ENCODE measurements at regions not wholly inside any gene's neighbourhood (a gene's known extent, or its start where the extent isn't known, plus 50 kb on each side); places are given as distances from the start of the nearest gene placed in this dataset.

- H3K4me3 Mint-ChIP-seq: no peak overlapping the region
- H3K4me1 Mint-ChIP-seq: no peaks in the 10 kb centered on the region
- H3K9me3 Mint-ChIP-seq: no peaks in the 10 kb centered on the region
- no peaks in the 10 kb centered on the region for H3K36me3 Mint-ChIP-seq
- peaks cover 1% of the 10 kb centered on the region for H3K27me3 Mint-ChIP-seq
- H3K27ac Mint-ChIP-seq: no peak overlapping the region
Measured at GRCh38 chr15:98187549-98187948, 227.0 kb downstream of the ARRDC4 start.

- no peaks in the 10 kb centered on the region for H3K9me3 Mint-ChIP-seq
- no peaks in the 10 kb centered on the region for H3K36me3 Mint-ChIP-seq
- no peaks in the 10 kb centered on the region for H3K4me1 Mint-ChIP-seq
- H3K27ac Mint-ChIP-seq: no peak overlapping the region
- no peak overlapping the region for H3K4me3 Mint-ChIP-seq
- H3K27me3 Mint-ChIP-seq: peaks cover 4% of the 10 kb centered on the region
Measured at GRCh38 chr15:98190914-98191313, 230.4 kb downstream of the ARRDC4 start.

GRCh38 chr15:98195796-98196195, 235.3 kb downstream of the ARRDC4 start:
- no peak overlapping the region for H3K27ac Mint-ChIP-seq
- no peak overlapping the region for H3K4me3 Mint-ChIP-seq
- no peaks in the 10 kb centered on the region for H3K4me1 Mint-ChIP-seq
- no peaks in the 10 kb centered on the region for H3K9me3 Mint-ChIP-seq
- H3K36me3 Mint-ChIP-seq: no peaks in the 10 kb centered on the region
- peaks cover 8% of the 10 kb centered on the region for H3K27me3 Mint-ChIP-seq

GRCh38 chr15:98196371-98196770, 235.9 kb downstream of the ARRDC4 start:
- Mint-ChIP-seq H3K4me3 (no peak overlapping the region), H3K9me3 (no peaks in the 10 kb centered on the region), H3K27me3 (peaks cover 8% of the 10 kb centered on the region), H3K4me1 (no peaks in the 10 kb centered on the region), H3K27ac (no peak overlapping the region), H3K36me3 (no peaks in the 10 kb centered on the region)

GRCh38 chr15:98202256-98202655, 241.8 kb downstream of the ARRDC4 start:
- H3K27ac Mint-ChIP-seq: no peak overlapping the region
- H3K36me3 Mint-ChIP-seq: no peaks in the 10 kb centered on the region
- H3K9me3 Mint-ChIP-seq: no peaks in the 10 kb centered on the region
- peaks cover 4% of the 10 kb centered on the region for H3K27me3 Mint-ChIP-seq
- H3K4me1 Mint-ChIP-seq: no peaks in the 10 kb centered on the region
- no peak overlapping the region for H3K4me3 Mint-ChIP-seq

GRCh38 chr15:98203872-98204660, 243.6 kb downstream of the ARRDC4 start:
- Mint-ChIP-seq H3K4me1 (no peaks in the 10 kb centered on the region), H3K27me3 (peaks cover 2% of the 10 kb centered on the region), H3K36me3 (no peaks in the 10 kb centered on the region), H3K27ac (no peak overlapping the region), H3K4me3 (no peak overlapping the region), H3K9me3 (no peaks in the 10 kb centered on the region)

- no peak overlapping the region for H3K4me3 Mint-ChIP-seq
- no peaks in the 10 kb centered on the region for H3K27me3 Mint-ChIP-seq
- H3K27ac Mint-ChIP-seq: no peak overlapping the region
- H3K36me3 Mint-ChIP-seq: no peaks in the 10 kb centered on the region
- no peaks in the 10 kb centered on the region for H3K4me1 Mint-ChIP-seq
- H3K9me3 Mint-ChIP-seq: no peaks in the 10 kb centered on the region
Measured at GRCh38 chr15:98207928-98208327, 247.4 kb downstream of the ARRDC4 start.

- H3K4me1 Mint-ChIP-seq: no peaks in the 10 kb centered on the region
- no peaks in the 10 kb centered on the region for H3K36me3 Mint-ChIP-seq
- H3K9me3 Mint-ChIP-seq: no peaks in the 10 kb centered on the region
- no peak overlapping the region for H3K27ac Mint-ChIP-seq
- no peak overlapping the region for H3K4me3 Mint-ChIP-seq
- no peaks in the 10 kb centered on the region for H3K27me3 Mint-ChIP-seq
Measured at GRCh38 chr15:98213346-98213979, 253.0 kb downstream of the ARRDC4 start.

- Mint-ChIP-seq H3K4me1 (no peaks in the 10 kb centered on the region), H3K4me3 (no peak overlapping the region), H3K36me3 (no peaks in the 10 kb centered on the region), H3K27ac (no peak overlapping the region), H3K27me3 (no peaks in the 10 kb centered on the region), H3K9me3 (no peaks in the 10 kb centered on the region)
Measured at GRCh38 chr15:98216166-98216565, 255.7 kb downstream of the ARRDC4 start.

- Mint-ChIP-seq H3K9me3 (no peaks in the 10 kb centered on the region), H3K4me3 (no peak overlapping the region), H3K27me3 (no peaks in the 10 kb centered on the region), H3K4me1 (no peaks in the 10 kb centered on the region), H3K36me3 (no peaks in the 10 kb centered on the region), H3K27ac (no peak overlapping the region)
Measured at GRCh38 chr15:98217356-98217755, 256.9 kb downstream of the ARRDC4 start.

- Mint-ChIP-seq H3K9me3 (no peaks in the 10 kb centered on the region), H3K4me1 (no peaks in the 10 kb centered on the region), H3K27me3 (no peaks in the 10 kb centered on the region), H3K4me3 (no peak overlapping the region), H3K27ac (no peak overlapping the region), H3K36me3 (no peaks in the 10 kb centered on the region)
Measured at GRCh38 chr15:98221144-98221543, 260.6 kb downstream of the ARRDC4 start.

GRCh38 chr15:98221577-98221976, 261.1 kb downstream of the ARRDC4 start:
- Mint-ChIP-seq H3K27me3 (no peaks in the 10 kb centered on the region), H3K4me1 (no peaks in the 10 kb centered on the region), H3K27ac (no peak overlapping the region), H3K9me3 (no peaks in the 10 kb centered on the region), H3K36me3 (no peaks in the 10 kb centered on the region), H3K4me3 (no peak overlapping the region)

GRCh38 chr15:98226149-98226548, 265.6 kb downstream of the ARRDC4 start:
- peaks cover 6% of the 10 kb centered on the region for H3K27me3 Mint-ChIP-seq

GRCh38 chr15:98226578-98226977, 266.1 kb downstream of the ARRDC4 start:
- Mint-ChIP-seq H3K27me3 (peaks cover 6% of the 10 kb centered on the region), H3K4me1 (no peaks in the 10 kb centered on the region), H3K27ac (no peak overlapping the region), H3K4me3 (no peak overlapping the region), H3K36me3 (no peaks in the 10 kb centered on the region), H3K9me3 (no peaks in the 10 kb centered on the region)

More at GRCh38 chr15:98226149-98226548, 265.6 kb downstream of the ARRDC4 start:
- no peak overlapping the region for H3K4me3 Mint-ChIP-seq
- H3K4me1 Mint-ChIP-seq: no peaks in the 10 kb centered on the region
- H3K9me3 Mint-ChIP-seq: no peaks in the 10 kb centered on the region
- no peak overlapping the region for H3K27ac Mint-ChIP-seq
- H3K36me3 Mint-ChIP-seq: no peaks in the 10 kb centered on the region

- no peaks in the 10 kb centered on the region for H3K4me1 Mint-ChIP-seq
- H3K9me3 Mint-ChIP-seq: no peaks in the 10 kb centered on the region
- no peak overlapping the region for H3K4me3 Mint-ChIP-seq
- H3K36me3 Mint-ChIP-seq: no peaks in the 10 kb centered on the region
- no peak overlapping the region for H3K27ac Mint-ChIP-seq
- H3K27me3 Mint-ChIP-seq: peaks cover 6% of the 10 kb centered on the region
Measured at GRCh38 chr15:98228846-98229245, 268.3 kb downstream of the ARRDC4 start.

GRCh38 chr15:98230975-98231374, 270.5 kb downstream of the ARRDC4 start:
- H3K9me3 Mint-ChIP-seq: no peaks in the 10 kb centered on the region
- H3K27me3 Mint-ChIP-seq: peaks cover 6% of the 10 kb centered on the region
- H3K4me1 Mint-ChIP-seq: no peaks in the 10 kb centered on the region
- no peaks in the 10 kb centered on the region for H3K36me3 Mint-ChIP-seq
- H3K27ac Mint-ChIP-seq: no peak overlapping the region
- H3K4me3 Mint-ChIP-seq: no peak overlapping the region
